IPS-NIHi7 (cell line): ENCODE measurements at regions not wholly inside any gene's neighbourhood (a gene's known extent, or its start where the extent isn't known, plus 50 kb on each side); places are given as distances from the start of the nearest gene placed in this dataset.
"Not testable (repeated sequence)": the region's sequence is repeated elsewhere in the genome, so short reads cannot be mapped to it uniquely, and the experiment has no call there.

Experiments
- DNase-seq: peaks from one replicate; pipeline ENCODE4 v3.0.0; 2012; ENCODE audit warnings: mixed read lengths; ENCODE audit errors: extremely low spot score

DNA sequence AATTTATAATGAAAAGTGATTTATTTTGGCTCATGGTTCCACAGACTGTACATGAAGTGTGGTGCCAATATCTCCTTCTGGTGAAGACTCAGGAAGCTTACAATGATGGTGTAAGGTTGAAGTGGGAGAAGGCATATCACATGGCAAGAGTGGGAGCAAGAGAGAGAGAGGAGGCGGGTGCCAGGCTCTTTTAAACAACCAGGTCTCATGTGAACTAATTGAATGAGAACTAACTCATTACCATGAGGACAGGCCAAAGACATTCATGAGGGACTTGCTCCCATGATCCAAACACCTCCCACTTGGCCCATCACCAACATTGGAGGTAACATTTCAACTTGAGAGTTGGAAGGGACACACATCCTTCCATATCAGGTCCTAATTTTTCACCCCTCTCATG lies 155.2 kb downstream of the SLC38A4 start:
- no peak for DNase-seq

DNA sequence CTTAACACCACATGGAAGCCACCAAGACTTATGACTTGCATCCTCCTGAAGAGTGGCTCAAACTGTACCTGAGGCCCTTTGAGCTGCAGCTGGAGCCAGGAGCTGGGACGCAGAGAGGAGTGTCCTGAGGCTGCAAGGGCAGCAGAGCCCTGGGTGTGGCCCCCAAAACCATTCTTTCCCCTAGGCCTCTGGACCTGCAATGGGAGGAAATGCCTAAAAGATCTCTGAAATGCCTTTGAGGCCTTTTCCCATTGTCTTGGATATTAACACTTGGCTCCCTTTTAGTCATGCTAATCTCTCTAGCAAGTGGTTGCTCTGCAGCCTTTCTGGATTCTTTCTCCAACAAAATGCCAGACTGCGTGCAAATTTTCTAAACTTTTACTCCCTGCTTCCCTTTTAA lies 156.1 kb downstream of the SLC38A4 start:
- DNase-seq = peak; percentile 52

DNA sequence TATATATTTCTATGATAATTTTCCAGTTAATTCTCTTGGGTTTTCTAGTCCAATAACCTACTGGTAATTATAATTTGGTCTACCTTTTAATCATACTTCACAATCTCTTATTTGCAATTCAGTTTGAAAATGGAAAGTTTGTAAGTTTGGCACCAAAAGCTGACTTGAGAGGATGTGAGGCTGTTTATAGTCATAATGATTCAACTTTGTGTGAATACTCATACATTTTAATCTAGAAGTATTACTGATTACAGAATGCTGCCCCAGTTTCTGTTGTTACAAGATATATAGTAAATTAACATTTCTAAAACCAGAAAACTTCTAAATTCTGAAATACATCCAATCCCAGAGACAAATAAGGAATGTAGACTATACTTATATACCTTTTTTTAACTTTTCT lies 158.2 kb downstream of the SLC38A4 start:
- DNase-seq = no peak

DNA sequence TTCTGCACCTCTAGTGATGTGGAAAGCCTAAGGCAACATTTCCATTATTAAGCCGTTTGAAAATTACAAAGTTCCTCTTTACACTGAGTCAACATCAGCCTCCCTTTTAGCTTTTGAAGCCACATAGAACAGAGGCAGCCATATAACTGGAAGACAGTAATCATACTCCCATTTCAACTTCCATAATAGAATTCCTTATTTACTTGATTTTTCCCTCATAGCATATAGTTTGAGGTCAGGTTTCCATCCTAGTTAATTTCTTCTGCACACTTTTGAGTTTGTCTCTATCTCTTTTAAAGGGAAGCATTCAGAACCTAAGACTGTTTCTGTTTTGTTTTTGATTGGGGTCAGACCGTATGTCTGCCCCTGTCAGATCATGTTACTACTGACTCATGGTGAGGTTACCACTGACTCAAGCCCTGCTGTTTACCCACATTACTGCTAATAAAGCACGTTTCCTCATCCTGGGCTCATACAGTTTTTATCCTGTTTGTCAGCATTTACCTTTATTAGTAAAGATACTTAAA lies 161.0 kb downstream of the SLC38A4 start:
- DNase-seq = no peak

DNA sequence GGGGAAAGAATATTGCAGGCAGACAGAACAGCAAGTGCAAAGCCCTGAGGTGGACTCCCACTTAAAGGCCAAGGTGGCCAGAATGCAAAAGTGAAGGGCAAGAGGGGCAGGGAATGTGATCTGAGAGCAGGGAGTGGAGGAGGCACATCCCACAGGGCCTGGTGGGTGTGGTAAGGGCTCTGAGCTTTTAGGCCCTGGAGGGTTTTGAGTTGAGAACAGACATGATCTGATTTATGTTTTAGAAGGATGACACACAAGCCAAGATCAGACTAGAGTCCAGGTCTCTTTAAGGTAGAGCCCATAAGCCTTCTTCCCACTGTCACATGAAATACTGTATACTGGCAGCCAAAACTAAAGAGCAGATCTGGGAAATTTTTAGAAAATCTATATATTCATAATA lies 162.5 kb downstream of the SLC38A4 start:
- no peak for DNase-seq

DNA sequence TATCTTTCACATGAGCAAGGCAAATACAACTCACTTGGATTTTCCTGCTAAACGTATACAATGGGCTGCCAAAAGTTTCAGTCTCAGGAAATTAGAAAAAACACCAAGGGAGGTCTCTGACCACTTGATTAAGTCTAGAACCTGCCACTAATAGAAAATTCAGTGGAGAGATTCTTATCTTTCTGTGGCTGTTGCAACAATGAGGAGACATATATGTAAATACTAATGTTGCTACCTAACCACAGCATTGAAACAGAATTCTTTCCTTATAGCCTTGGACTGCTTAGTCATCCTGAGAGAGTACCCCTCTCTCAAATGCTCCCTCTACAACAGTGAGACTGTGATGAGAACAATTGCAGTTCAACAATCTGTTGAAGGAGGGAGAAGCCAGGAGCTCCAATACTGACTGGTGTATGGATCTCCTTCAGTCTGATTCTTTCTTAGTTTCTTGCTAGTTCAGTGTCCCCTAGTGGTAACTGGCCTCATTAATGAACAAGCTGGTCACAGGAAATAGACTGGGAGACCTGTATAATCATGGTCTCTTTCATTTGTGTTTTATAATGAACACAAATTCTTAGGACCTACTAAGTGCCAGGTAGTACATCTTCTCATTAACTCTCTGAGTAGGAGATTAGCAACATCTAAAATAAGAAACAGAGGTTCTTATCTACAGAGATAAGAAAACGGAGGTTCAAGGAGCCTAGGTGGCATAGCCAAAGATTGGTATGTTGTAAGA lies 164.5 kb downstream of the SLC38A4 start:
- peak; percentile 66 for DNase-seq

DNA sequence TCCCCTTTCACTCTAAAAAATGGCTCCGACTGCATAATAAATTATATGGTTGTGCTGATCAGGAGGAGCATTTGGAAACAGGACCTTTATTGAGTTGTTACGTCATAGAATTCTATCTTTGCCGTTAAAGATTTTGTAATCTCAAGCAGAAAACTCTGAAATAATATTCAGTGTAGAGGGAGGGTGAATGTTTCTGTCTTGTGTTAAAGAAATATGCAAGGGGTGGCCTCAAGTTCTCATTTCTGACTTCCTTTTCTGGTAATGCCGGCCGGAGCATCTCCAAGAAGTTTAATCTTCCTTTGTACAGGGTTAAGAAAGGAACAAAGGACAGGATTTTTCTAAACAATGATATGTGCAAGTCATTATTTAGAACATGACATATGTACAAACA lies 165.1 kb downstream of the SLC38A4 start:
- DNase-seq = no peak

DNA sequence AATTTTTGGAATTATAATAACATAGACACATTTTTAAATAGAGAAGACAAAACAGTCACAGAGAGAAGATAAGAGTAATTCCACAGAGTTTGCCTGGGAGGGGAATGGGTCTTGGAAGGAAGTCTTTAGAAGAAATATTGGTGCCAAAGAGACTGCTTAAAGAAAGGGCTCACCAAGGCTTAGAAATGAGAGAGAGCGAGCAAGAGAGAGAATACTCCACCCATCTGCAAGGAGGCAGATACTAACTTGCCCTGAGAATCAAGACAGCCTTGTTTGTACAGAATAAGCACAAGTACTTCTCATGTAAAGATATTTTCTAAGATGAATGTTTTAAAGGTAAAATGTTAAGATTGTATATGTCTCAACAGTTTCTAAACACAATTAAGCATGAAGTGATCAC lies 165.5 kb downstream of the SLC38A4 start:
- DNase-seq = no peak

DNA sequence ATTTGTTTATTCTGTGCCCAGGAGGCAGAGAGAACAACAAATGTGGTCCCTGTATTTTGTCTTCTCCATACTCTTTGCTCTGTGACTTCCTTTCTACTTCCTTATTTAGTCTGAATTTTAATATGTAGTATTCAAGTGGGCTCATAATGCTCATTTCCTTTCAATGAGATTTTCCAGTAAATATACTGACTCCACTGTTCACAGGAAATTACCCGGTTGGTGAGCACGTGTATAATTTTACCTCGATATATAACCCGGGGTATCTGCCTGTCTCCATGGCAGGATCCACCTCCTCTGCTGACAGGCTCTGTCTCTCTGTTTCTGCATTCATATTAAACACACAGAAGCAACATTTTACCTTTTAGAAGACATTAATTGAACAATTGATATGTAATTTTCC lies 166.0 kb downstream of the SLC38A4 start:
- no peak for DNase-seq

DNA sequence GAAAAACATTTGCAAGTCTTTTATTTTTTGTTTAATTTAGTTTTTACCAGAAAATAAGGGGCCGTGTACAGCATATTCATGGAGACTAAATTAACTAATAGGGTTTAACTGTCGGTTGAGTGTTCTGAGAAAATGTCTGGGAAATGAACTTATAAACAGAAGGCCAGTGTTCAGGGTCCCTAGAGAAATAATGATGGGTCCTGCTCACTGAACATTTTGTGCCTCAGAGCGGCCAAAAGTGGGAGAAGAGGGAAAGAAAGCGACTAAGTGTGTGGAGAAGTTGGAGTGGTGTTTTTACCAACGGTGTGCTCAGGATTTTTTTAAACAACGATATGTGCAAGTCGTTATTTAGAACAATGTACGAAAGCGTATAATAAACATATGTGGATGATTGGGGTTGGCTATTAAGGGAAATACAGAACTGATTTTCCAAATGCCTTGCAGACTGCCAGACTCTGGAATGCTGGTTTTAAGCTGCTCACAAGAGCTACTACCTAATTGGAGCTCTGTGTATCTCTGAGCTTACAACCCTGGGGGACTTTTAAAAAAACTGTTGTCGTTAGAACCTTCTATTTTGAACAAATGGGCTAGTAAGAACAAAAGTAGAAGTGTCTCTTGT lies 166.7 kb downstream of the SLC38A4 start:
- no peak for DNase-seq

DNA sequence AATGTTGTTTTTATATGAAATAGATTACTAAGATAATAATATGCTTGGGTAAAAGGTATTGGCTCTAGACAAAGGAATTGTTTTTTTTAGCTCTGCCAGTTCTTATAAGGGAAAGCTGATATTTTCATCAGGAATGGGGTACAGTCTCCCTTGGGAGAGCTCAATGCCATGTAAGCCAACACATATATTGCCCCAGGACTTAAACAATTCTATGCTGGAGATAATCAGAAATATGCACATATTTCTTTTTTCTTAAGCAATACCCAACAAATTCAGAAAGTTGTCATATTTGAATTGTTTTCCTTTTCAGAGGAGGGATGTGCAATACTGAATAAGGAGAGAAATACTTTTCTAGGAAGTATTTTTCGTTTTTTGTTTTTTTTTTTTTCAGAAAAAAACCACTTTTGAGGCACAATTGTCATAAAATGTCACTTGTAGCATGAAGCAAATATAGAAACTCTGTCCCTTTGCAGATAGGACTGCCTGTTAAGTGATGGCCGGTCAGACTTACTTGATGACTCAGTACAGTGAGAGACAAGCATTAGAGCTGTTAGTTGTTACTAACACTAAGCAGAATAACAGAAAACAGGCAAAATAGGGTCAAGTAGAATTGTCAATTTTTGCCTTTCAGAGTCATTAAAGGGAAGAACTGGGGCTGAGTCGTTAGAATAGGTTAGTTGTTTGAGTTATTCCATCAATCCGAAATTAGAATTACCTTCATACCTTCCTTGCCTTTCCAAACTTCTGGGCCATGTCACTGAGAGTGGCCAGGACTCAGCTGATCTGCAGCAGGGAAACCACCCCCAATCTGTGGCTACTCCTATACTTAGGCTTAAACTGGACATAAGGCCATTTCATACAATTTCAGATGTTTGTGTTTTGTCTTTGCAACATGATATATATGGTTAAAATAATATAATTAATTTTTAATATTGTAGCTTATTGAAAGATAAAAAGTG lies 168.1 kb downstream of the SLC38A4 start:
- DNase-seq = no peak

DNA sequence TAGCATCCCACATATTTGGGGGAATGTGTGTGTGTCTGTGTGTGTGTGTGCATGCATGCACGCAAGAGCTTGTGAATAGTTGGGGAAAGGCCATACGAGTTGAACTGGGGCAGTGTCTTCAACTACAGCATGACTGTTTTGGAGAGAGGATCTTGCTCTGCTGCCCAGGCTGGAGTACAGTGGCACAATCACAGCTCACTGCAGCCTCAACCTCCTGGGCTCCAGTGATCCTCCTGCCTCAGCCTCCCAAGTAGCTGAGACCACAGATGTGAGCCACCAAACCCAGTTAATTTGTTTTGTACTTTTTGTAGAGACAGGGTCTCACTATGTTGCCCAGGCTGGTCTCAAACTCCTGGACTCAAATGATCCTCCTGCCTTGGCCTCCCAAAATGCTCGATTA lies 169.8 kb downstream of the SLC38A4 start:
- not testable (repeated sequence) for DNase-seq

DNA sequence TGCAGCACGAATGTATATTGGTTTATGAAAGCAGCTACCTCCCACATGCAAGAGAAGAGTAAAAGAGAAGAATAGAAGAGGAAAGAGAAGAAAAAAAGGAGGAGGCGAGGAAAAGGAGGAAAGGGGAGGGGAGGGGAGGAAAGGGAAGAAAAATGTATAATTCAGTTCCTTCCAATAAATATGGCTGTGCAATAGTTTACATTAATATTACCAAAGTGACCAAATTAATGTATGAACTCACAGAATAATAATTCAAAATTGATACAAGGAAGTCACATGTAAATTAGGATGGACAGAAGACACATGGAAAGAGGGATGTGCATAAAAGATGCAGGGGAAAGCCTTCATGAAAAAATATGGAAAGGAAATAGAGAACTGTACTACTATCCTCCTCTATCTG lies 172.5 kb downstream of the SLC38A4 start:
- no peak for DNase-seq

DNA sequence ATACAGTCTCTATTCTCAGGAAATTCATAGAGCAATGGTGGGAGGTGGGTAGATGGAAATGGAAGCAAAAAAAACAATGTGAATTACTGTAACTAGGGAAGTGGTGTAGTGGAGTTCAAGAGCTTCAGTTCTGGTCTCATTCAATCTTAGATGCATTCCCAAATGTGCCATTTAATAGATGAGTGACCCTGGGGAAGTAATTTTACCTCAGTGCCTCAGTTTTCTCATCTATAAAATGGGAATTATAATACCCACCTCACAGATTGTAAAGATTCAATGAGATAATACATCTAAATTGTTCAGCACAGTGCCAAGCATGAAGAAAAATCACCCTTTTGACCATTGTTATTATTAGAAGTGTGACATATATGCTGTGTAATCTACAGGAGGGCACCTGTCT lies 173.1 kb downstream of the SLC38A4 start:
- DNase-seq = no peak

DNA sequence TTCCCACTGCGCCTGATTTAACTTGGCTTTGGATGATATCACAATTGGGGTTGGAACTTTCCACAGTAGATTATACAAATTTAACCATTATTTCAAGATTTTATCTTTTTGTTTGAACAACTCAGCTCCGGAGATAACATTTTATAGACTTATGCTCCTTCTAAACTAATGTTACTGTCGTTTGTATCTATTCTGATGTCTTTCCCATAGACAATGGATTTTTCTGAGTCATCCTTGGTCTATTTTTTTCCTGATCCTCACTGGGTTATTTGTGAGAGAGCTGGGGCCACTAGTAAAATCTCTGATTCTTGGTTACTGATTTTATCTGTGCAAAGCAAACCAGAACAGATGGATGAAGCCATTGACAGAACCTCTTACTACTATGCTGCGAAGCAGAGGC lies 175.1 kb downstream of the SLC38A4 start:
- no peak for DNase-seq

DNA sequence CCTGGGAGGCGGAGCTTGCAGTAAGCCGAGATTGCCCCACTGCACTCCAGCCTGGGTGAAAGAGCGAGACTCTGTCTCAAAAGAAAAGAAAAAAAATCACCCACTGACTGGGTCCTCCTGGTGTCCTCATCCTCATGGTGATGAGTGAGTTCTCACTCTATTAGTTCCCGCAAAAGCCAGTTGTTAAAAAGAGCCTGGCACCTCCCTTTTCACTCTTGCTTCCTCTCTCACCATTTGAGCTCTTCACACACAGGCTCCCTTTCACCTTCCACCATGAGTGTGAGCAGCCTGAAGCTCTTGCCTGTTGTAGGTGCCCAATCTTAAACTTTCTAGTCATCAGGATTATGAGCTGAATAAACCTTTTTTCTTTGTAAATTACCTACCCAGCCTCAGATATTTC lies 176.4 kb downstream of the SLC38A4 start:
- DNase-seq = no peak

DNA sequence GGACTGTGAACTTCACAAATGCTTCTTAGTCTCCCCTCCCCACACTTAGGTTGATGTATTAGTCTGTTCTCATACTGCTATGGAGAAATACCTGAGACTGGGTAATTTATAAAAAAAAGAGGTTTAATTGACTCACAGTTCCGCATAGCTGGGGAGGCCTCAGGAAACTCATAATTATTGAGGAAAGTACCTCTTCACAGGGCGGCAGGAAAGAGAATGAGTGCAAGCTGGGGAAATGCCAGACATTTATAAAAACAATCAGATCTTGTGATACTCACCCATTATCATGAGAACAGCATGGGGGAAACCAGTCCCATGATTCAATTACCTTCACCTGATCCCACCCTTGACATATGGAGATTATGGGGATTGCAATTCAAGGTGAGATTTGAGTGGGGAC lies 178.8 kb downstream of the SLC38A4 start:
- no peak for DNase-seq

DNA sequence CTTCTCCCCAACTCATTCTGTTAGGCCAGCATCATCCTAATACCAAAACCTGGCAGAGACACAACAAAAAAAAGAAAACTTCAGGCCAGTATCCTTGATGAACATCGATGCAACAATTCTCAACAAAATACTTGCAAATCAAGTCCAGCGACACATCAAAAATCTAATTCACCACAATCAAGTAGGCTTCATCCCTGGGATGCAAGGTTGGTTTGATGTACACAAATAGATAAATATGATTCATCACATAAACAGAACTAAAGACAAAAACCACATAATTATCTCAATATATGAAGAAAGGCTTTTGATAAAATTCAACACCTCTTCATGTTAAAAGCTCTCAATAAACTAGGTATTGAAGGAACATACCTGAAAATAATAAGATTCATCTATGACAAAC lies 184.1 kb downstream of the SLC38A4 start:
- DNase-seq = not testable (repeated sequence)

DNA sequence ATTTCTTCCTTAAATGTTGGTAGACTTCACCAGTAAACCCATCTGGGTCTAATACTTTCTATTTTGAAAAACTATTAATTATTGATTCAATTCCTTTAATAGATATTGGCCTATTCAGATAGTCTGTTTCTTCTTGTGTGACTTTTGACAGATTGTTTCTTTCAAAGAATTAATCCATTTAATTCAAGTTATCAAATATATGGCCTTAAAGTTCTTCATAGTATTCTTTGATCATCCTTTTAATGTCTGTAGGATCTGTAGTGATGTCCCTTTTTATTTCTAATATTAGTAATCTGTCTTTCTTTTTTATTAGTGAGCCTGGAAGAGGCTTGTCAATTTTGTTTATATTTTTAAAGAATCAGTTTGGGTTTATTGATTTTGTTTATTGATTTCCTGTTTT lies 190.0 kb downstream of the SLC38A4 start:
- DNase-seq = no peak

DNA sequence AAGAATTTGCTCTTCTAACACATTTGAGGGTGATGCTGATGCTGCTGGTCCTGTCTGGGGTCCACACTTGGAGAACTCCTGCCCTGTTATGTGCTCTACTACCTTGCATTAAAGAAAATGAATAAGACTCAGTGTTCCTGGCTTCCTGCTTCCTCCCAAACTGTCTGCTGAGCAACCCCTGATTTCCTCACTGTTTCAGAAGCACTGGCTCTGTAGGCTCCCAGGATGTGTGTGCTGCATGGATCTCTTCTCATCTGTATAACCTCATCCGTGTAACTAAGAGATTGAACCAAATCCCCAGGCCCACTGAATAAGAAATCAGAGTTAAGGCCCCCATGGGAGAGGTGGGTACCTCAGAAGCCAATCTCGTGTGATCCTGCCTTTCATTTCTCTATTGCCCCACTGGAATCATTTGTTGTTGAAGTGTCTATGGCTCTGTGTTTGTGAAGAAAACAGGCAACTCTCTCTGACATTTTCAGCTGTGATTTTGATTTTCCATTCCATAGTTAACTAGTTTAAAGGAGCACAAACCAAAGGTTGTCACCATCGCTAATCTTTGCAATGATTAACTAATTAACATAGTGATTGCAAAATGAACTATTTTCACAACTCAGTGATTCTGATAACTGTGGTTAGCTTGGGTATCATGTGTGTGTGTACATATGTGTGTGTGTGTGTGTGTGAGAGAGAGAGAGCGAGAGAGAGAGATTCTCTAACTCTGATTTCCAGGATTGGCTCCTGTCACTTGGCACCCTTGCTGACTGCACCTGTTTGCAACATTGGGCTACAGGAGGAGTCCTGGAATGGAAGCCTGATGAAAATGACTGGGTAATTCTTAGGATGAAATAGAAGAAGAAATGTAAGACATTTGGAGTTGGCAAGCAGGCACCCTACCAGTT lies 196.2 kb downstream of the SLC38A4 start:
- DNase-seq = no peak

DNA sequence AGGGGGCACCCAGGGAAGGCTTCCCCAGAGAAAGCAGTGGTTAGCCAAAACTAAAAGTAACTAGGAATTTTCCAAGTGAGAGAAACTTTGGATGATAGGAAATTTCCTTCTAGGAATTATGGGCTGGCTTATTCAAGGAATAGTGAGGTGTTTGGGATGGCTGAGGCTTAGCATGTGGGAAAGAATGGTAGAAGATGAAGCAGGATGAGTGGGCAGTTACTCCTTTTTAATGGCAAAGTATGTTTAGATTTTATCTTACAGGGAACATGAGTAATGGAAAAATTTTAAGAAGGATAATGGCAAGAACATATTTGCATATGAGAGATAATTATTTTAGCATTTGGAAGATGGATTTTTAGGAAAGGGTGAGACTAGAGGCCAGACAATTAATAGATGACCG lies 197.6 kb downstream of the SLC38A4 start:
- no peak for DNase-seq
